Heart left ventricle (tissue), 16 donors: ENCODE measurements at regions not wholly inside any gene's neighbourhood (a gene's known extent, or its start where the extent isn't known, plus 50 kb on each side); places are given as distances from the start of the nearest gene placed in this dataset.

Experiments used
- ATAC-seq, 4 donors: fragments of 200-7000 bp; cut with Tn5 transposase; one replicate each; pipeline ENCODE4 v1.9.1; 2020 to 2022; ENCODE audit warnings: moderate library complexity in 4 of 4, mild to moderate bottlenecking in 3 of 4, moderate number of reproducible peaks in 1 of 4
- DNase-seq, 5 donors: peaks; one replicate each; pipeline ENCODE4 v3.0.0-alpha.2; 2020
- H3K27ac ChIP-seq, 12 donors: fragments of 200-600 bp; sonication (generic) in 4 of 12; one replicate each; pipeline versions ENCODE4 v1.5.0 to v1.8.0; 2016 to 2022; ENCODE audit warnings: mild to moderate bottlenecking in 2 of 12
- H3K27me3 ChIP-seq, 9 donors: fragments of 200-600 bp; sonication (generic) in 2 of 9; one replicate each; pipeline versions ENCODE4 v1.5.1 to v1.8.0; 2016 to 2022; ENCODE audit warnings: mild to moderate bottlenecking in 3 of 9
- H3K36me3 ChIP-seq, 9 donors: fragments of 200-600 bp; sonication (generic) in 2 of 9; one replicate each; pipeline versions ENCODE4 v1.5.0 to v1.8.0; 2018 to 2022; ENCODE audit warnings: mild to moderate bottlenecking in 2 of 9
- H3K4me1 ChIP-seq, 12 donors: fragments of 200-600 bp; sonication (generic) in 4 of 12; one replicate each; pipeline versions ENCODE4 v1.5.0 to v1.8.0; 2016 to 2022; ENCODE audit warnings: mild to moderate bottlenecking in 3 of 12
- H3K4me3 ChIP-seq, 12 donors: fragments of 200-600 bp; sonication (generic) in 4 of 12; one replicate each; pipeline versions ENCODE4 v1.5.0 to v1.8.0; 2017 to 2022; ENCODE audit warnings: mild to moderate bottlenecking in 9 of 12, moderate library complexity in 4 of 12
- H3K9me3 ChIP-seq, 12 donors: fragments of 200-600 bp; sonication (generic) in 4 of 12; one replicate each; pipeline versions ENCODE4 v1.5.0 to v1.8.0; 2016 to 2022; ENCODE audit warnings: mild to moderate bottlenecking in 1 of 12
- POLR2A ChIP-seq, 2 donors: fragments of 450-650 bp; IDR thresholded peaks; one replicate each; pipeline ENCODE4 v1.6.1; 2017; ENCODE audit warnings: antibody characterized with exemption in 2 of 2, mild to moderate bottlenecking in 2 of 2, moderate library complexity in 2 of 2
- WGBS, 4 donors: extraction: QIAGEN DNeasy Blood & Tissue Kit in 2 of 4; methylation state at CpG; one replicate each; pipeline versions ENCODE4 v1.1.5 to v1.1.7; 2013 to 2018; 5-methylcytosine and 5-hydroxymethylcytosine counted together
- intact Hi-C, 10 donors: fragments of 100-400 bp; cut with DNase I; formaldehyde crosslinking; loops; one replicate each; pipeline versions ENCODE4 v1.11.1 to v1.14.2; 2022
- TF ChIP-seq, protein P1 (sequence below), 12 donors: fragments of 200-600 bp; sonication (generic) in 4 of 12; IDR thresholded peaks; one replicate each; pipeline versions ENCODE4 v1.5.0 to v1.8.0; 2018 to 2022; ENCODE audit warnings: antibody characterized with exemption in 12 of 12, mild to moderate bottlenecking in 5 of 12
- donor health status: ischemic (EF 13 %, LVEDD 7.1; RV severe dilation, severe dysfunction).
- donor health status: healthy with polysubstance abuse.
- donor health status: DM: no; HTN: yes; CAD: no.
- donor health status: DM: no; HTN: no; CAD: no.
- donor health status: ischemic (EF 25% LVEDD 6.9; RV normal size, moderate dysfunction).
- donor health status: ischemic (EF 25% LVEDD 5.7; RV mildly dilated, moderate dysfunction).
- donor health status: healthy.
- donor health status: DM: yes; HTN: yes; CAD: no.
- donor health status: ischemic (EF 35%, LVEDD 5.7; RV mildly dilated, moderate dysfunction).
- donor health status: nonischemic (EF 11% LVEDD 7.7; RV severe dilation, severe dysfunction).
- donor health status: DM: yes; HTN: yes; CAD: no.
- donor health status: PGD.
- donor health status: ischemic (EF 29% LVEDD 5.4; RV normal size, mild dysfunction).
- donor health status: nonischemic (EF 23%, LVEDD 6.1; RV moderate dilation, normal function).

DNA sequence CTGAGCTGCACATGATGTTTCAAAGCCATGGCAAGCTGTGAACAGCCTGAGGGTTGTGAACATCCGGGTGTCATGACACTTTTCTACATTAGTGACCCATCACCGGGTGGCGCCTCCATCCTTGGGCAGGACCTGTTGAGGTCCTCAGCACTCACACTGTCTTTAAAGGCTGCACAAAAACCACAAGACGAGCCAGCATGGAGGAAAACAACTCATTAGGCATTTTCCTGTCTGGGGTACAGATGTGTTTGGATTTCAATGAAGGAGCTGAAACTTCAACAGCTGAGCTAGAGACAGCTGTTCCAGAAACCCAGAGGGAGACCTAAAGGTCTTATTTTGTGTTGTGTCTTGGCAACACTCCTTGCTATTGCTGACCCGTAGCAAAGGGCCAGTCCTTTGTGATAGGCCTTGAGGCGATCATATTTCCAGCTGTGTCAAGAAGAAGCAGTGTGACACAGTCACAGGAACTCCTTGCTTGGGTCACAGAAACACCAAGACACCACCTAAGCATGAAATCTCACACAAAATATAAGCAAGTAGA is 151.8 kb upstream of the VLDLR start:
- TF ChIP-seq, protein P1, sequence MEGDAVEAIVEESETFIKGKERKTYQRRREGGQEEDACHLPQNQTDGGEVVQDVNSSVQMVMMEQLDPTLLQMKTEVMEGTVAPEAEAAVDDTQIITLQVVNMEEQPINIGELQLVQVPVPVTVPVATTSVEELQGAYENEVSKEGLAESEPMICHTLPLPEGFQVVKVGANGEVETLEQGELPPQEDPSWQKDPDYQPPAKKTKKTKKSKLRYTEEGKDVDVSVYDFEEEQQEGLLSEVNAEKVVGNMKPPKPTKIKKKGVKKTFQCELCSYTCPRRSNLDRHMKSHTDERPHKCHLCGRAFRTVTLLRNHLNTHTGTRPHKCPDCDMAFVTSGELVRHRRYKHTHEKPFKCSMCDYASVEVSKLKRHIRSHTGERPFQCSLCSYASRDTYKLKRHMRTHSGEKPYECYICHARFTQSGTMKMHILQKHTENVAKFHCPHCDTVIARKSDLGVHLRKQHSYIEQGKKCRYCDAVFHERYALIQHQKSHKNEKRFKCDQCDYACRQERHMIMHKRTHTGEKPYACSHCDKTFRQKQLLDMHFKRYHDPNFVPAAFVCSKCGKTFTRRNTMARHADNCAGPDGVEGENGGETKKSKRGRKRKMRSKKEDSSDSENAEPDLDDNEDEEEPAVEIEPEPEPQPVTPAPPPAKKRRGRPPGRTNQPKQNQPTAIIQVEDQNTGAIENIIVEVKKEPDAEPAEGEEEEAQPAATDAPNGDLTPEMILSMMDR (IDR thresholded peaks at IDR 0.05) = peak in 3 of 12 donors; percentile 10 to 28 (median 15)
- no peak for TF ChIP-seq POLR2A (IDR thresholded peaks at IDR 0.05)
- H3K27me3 ChIP-seq = no peaks in the 10 kb centered on the region
- ATAC-seq = peak; percentile 71 to 90 (median 86)
- no peak overlapping the region for H3K4me3 ChIP-seq
- H3K27ac ChIP-seq = peak overlapping the region in 5 of 12 donors; percentile 4 to 38 (median 18)
- no peaks in the 10 kb centered on the region for H3K36me3 ChIP-seq
- peaks cover 0 to 4% (median 0%) of the 10 kb centered on the region in 12 donors for H3K9me3 ChIP-seq
- peaks cover 0 to 18% (median 0%) of the 10 kb centered on the region in 12 donors for H3K4me1 ChIP-seq
- DNase-seq = peak in 4 of 5 donors; percentile 29 to 52 (median 49)
- 27 to 49% (median 33%) methylated on average over 6 of the region's 6 CpGs for WGBS, 4 donors
- intact Hi-C loops = no loop called here

DNA sequence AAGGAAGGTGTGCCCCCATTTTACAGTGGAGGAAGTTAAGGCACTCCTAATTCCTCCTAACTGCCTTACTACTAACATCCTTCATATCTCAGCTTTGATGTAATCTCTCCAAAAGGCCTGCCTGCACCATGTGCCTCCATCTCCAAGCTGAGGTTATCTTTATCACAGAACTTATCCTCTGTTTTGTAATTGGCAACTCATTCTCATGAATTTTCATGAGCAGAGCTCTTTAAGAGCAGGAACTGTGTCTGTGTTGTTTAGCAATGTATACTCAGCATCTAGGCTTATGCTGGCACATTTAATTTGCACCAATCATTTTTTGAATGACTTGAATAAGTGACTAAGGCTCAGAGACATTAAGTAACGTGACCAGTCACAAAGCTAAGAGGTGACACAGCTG is 147.9 kb upstream of the VLDLR start:
- Histone ChIP-seq H3K36me3 (no peaks in the 10 kb centered on the region), H3K4me3 (no peak overlapping the region), H3K9me3 (no peaks in the 10 kb centered on the region), H3K27ac (no peak overlapping the region), H3K4me1 (peaks cover 0 to 20% (median 5%) of the 10 kb centered on the region in 12 donors), H3K27me3 (no peaks in the 10 kb centered on the region)
- DNase-seq (no peak), ATAC-seq (no peak)
- intact Hi-C loops = no loop called here
- no peak for TF ChIP-seq POLR2A (IDR thresholded peaks at IDR 0.05)
- TF ChIP-seq, protein P1 (IDR thresholded peaks at IDR 0.05) = no peak
- 87 to 100% (median 90%) methylated on average over 1 of the region's 1 CpG for WGBS, 4 donors

DNA sequence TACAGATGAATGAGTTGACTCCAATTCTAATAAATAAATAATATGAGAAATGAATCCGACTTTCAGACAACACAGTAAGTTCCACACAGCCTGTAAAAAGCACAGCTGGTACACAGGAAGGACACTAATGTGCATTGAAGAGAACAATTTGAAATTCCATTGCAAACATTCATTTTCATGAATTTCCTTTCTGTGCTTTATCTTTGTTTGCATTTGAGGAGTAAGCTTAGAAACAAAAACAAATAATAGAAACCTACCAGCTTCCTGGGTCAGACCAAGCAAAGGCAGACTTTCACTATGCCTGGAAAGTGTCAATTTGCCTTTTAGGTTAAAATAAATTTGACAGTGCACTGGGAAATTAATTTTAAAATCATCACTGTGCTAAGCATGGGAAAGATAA is 143.8 kb upstream of the VLDLR start:
- no peak for ATAC-seq
- Histone ChIP-seq H3K36me3 (no peaks in the 10 kb centered on the region), H3K4me3 (no peak overlapping the region), H3K27ac (no peak overlapping the region), H3K27me3 (no peaks in the 10 kb centered on the region), H3K4me1 (peaks cover 0 to 11% (median 0%) of the 10 kb centered on the region in 12 donors), H3K9me3 (no peaks in the 10 kb centered on the region)
- DNase-seq = no peak
- TF ChIP-seq POLR2A (IDR thresholded peaks at IDR 0.05) = no peak
- TF ChIP-seq, protein P1 (IDR thresholded peaks at IDR 0.05) = no peak
- 46 to 54% (median 49%) methylated on average over 1 of the region's 1 CpG for WGBS, 4 donors
- intact Hi-C loops = no loop called here

DNA sequence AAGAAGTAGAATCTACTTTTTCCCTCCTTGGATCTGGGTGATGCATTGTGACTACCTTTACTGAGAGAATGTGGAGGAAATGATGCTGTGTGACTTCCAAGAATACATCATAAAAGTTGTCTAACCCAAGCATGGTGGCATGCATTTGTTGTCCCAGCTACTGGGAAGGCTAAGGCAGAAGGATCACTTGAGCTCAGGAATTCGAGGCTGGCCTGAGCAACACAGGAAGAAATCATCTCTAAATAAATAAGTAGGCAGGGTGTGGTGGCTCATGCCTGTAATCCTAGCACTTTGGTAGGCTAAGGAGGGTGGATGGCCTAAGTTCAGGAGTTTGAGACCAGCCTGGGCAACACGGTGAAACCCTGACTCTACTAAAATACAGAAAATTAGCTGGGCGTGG is 143.2 kb upstream of the VLDLR start:
- ATAC-seq (no peak), DNase-seq (no peak)
- Histone ChIP-seq H3K27ac (no peak overlapping the region), H3K4me3 (no peak overlapping the region), H3K36me3 (no peaks in the 10 kb centered on the region), H3K9me3 (no peaks in the 10 kb centered on the region), H3K27me3 (no peaks in the 10 kb centered on the region), H3K4me1 (peaks cover 0 to 11% (median 0%) of the 10 kb centered on the region in 12 donors)
- TF ChIP-seq, protein P1 (IDR thresholded peaks at IDR 0.05) = no peak
- TF ChIP-seq POLR2A (IDR thresholded peaks at IDR 0.05) = no peak
- 80 to 89% (median 85%) methylated on average over 3 of the region's 3 CpGs for WGBS, 4 donors
- intact Hi-C loops = no loop called here
